ENCODE measurements at regions not wholly inside any gene's neighbourhood (a gene's known extent, or its start where the extent isn't known, plus 50 kb on each side); places are given as distances from the start of the nearest gene placed in this dataset.
"Not testable (repeated sequence)": the region's sequence is repeated elsewhere in the genome, so short reads cannot be mapped to it uniquely, and the experiment has no call there.

DNA sequence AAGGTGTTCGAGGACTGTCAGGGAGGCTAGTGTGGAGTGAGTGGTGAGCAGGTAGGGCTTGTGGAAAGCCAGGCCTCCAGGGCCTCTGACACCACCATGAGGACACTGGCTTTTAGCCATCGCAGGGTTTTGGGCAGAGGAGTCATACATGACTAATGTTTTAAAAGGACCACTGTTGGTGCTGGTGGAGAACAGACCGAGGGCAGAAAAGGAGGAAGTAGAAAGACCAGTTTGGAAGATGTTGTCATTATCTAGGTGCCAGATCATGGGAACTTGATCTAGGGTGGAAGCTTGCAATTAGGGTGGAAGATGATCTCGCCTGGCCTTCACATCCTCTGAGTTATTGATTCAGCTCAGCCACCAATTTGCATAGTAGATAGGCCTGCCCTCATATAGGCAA is 144.2 kb downstream of the C12orf75 start:
- ATAC-seq (ENCODE audit: low read depth) (no peak), DNase-seq (no peak)

GRCh38 chr12:105476616-105477015 is 146.1 kb downstream of the C12orf75 start:
- Mint-ChIP-seq H3K27ac (no peak overlapping the region), H3K4me3 (no peak overlapping the region), H3K27me3 (peaks cover 12% of the 10 kb centered on the region), H3K9me3 (no peaks in the 10 kb centered on the region), H3K36me3 (ENCODE audit: low read depth) (no peaks in the 10 kb centered on the region), H3K4me1 (no peaks in the 10 kb centered on the region)
- intact Hi-C loops (cut with micrococcal nuclease) = no loop called here
- ChIA-PET POLR2A (no interaction called here), CTCF (no interaction called here)
- DNase-seq = no peak
- no peak for ATAC-seq (ENCODE audit: low read depth)
- TF ChIP-seq CTCF (IDR thresholded peaks at IDR 0.05) = no peak

More for the DNA sequence above, 144.2 kb downstream of the C12orf75 start:
- no peaks in the 10 kb centered on the region for H3K4me1 Mint-ChIP-seq
- H3K36me3 Mint-ChIP-seq (ENCODE audit: low read depth) = no peaks in the 10 kb centered on the region
- no peak for TF ChIP-seq CTCF (IDR thresholded peaks at IDR 0.05)
- H3K4me3 Mint-ChIP-seq = no peak overlapping the region
- peaks cover 12% of the 10 kb centered on the region for H3K27me3 Mint-ChIP-seq
- H3K27ac Mint-ChIP-seq = no peak overlapping the region
- intact Hi-C loops (cut with micrococcal nuclease) = no loop called here
- ChIA-PET POLR2A (no interaction called here), CTCF (no interaction called here)
- no peaks in the 10 kb centered on the region for H3K9me3 Mint-ChIP-seq

GRCh38 chr12:105477873-105478272 is 147.4 kb downstream of the C12orf75 start:
- intact Hi-C loops (cut with micrococcal nuclease) = no loop called here
- no peak for TF ChIP-seq CTCF (IDR thresholded peaks at IDR 0.05)
- ChIA-PET POLR2A (no interaction called here), CTCF (no interaction called here)
- DNase-seq (no peak), ATAC-seq (ENCODE audit: low read depth) (no peak)
- Mint-ChIP-seq H3K9me3 (no peaks in the 10 kb centered on the region), H3K27me3 (peaks cover 12% of the 10 kb centered on the region), H3K4me3 (no peak overlapping the region), H3K36me3 (ENCODE audit: low read depth) (no peaks in the 10 kb centered on the region), H3K27ac (no peak overlapping the region), H3K4me1 (no peaks in the 10 kb centered on the region)

- H3K4me3 Mint-ChIP-seq; intact Hi-C loops (cut with micrococcal nuclease); CTCF ChIA-PET; ATAC-seq (ENCODE audit: low read depth); H3K9me3 Mint-ChIP-seq; H3K4me1 Mint-ChIP-seq; H3K36me3 Mint-ChIP-seq (ENCODE audit: low read depth); H3K27ac Mint-ChIP-seq; DNase-seq; POLR2A ChIA-PET: not testable (repeated sequence)
- H3K27me3 Mint-ChIP-seq = peaks cover 14% of the 10 kb centered on the region
Measured at GRCh38 chr12:105478788-105479187, 148.3 kb downstream of the C12orf75 start.

GRCh38 chr12:105479710-105480109 is 149.2 kb downstream of the C12orf75 start:
- Mint-ChIP-seq H3K9me3 (no peaks in the 10 kb centered on the region), H3K4me1 (no peaks in the 10 kb centered on the region), H3K27me3 (peaks cover 6% of the 10 kb centered on the region), H3K36me3 (ENCODE audit: low read depth) (no peaks in the 10 kb centered on the region), H3K4me3 (no peak overlapping the region), H3K27ac (no peak overlapping the region)
- ChIA-PET POLR2A (no interaction called here), CTCF (no interaction called here)
- DNase-seq (no peak), ATAC-seq (ENCODE audit: low read depth) (no peak)
- no peak for TF ChIP-seq CTCF (IDR thresholded peaks at IDR 0.05)
- intact Hi-C loops (cut with micrococcal nuclease) = no loop called here

GRCh38 chr12:105480162-105480561 is 149.7 kb downstream of the C12orf75 start:
- ChIA-PET POLR2A (no interaction called here), CTCF (no interaction called here)
- ATAC-seq (ENCODE audit: low read depth) = no peak
- Mint-ChIP-seq H3K27me3 (peaks cover 6% of the 10 kb centered on the region), H3K36me3 (ENCODE audit: low read depth) (no peaks in the 10 kb centered on the region), H3K27ac (no peak overlapping the region), H3K4me1 (no peaks in the 10 kb centered on the region), H3K9me3 (no peaks in the 10 kb centered on the region), H3K4me3 (no peak overlapping the region)
- intact Hi-C loops (cut with micrococcal nuclease) = no loop called here
- TF ChIP-seq CTCF (IDR thresholded peaks at IDR 0.05) = no peak
- DNase-seq = no peak
